AG04449 (cell line): ENCODE measurements at regions not wholly inside any gene's neighbourhood (a gene's known extent, or its start where the extent isn't known, plus 50 kb on each side); places are given as distances from the start of the nearest gene placed in this dataset.

ENCODE experiments used
- CTCF ChIA-PET: fragments of 350-600 bp; formaldehyde crosslinking; extraction: SDS; loops from one replicate; lab custom pipeline; 2021; ENCODE audit warnings: antibody characterized with exemption; lab: Yijun Ruan, JAX
- POLR2A ChIA-PET: fragments of 400-600, 350-600 bp; formaldehyde crosslinking; extraction: SDS; loops from one replicate; lab custom pipeline; 2020; ENCODE audit warnings: antibody characterized with exemption, inconsistent platforms; lab: Yijun Ruan, JAX
- DNase-seq: peaks from one replicate; pipeline ENCODE4 v3.0.0-alpha.2; 2010; ENCODE audit warnings: low read depth, low spot score
- H3K4me3 ChIP-seq: 2 replicates; pipeline ENCODE4 v1.5.1; 2011; ENCODE audit warnings: low read depth, mild to moderate bottlenecking, control low read depth, low read length
- CTCF ChIP-seq: IDR thresholded peaks from one replicate; pipeline ENCODE4 v1.5.1; 2011; ENCODE audit warnings: mild to moderate bottlenecking, moderate library complexity, low read length, control low read depth, inconsistent platforms; ENCODE audit not compliant: insufficient read depth; ENCODE audit errors: missing control alignments

- POLR2A ChIA-PET: no interaction called here
- DNase-seq: no peak
- no peak overlapping the region for H3K4me3 ChIP-seq
- no peak for TF ChIP-seq CTCF
- CTCF ChIA-PET: no interaction called here
These were observed 395.3 kb downstream of the BRD1 start for GRCh38 chr22:49432211-49432896.

- POLR2A ChIA-PET: no interaction called here
- no peak for DNase-seq
These were observed 396.1 kb downstream of the BRD1 start for GRCh38 chr22:49431551-49431950.

GRCh38 chr22:49429066-49429465, 398.6 kb downstream of the BRD1 start:
- POLR2A ChIA-PET: no interaction called here
- no peak for DNase-seq
- H3K4me3 ChIP-seq: no peak overlapping the region
- CTCF ChIA-PET: no interaction called here
- no peak for TF ChIP-seq CTCF

More at GRCh38 chr22:49431551-49431950, 396.1 kb downstream of the BRD1 start:
- CTCF ChIA-PET: no interaction called here
- H3K4me3 ChIP-seq: no peak overlapping the region
- TF ChIP-seq CTCF: no peak

DNA sequence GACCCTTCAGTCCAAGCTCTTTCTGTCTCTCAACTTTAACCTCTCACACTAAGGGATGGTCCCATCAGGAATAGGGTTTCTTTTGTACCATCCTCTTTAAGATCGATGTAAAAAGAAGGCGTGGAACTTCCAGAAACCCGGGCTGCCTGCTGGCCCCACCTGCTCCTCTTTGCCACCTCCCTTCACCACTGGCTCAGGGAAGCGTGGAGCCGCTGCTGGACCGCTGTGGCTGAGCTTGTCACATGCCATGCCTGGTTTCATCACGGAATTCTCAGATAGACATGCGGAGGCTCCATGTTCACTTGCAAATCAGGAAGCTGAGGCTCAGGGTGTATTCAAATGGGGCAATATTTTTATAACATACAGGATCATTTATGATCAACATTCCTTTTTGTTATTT, 399.7 kb downstream of the BRD1 start:
- POLR2A ChIA-PET: no interaction called here
- H3K4me3 ChIP-seq: no peak overlapping the region
- CTCF ChIA-PET: no interaction called here

GRCh38 chr22:49427341-49427740, 400.3 kb downstream of the BRD1 start:
- H3K4me3 ChIP-seq: no peak overlapping the region
- CTCF ChIA-PET: no interaction called here
- TF ChIP-seq CTCF: no peak
- POLR2A ChIA-PET: no interaction called here
- DNase-seq: no peak

More for the DNA sequence above, 399.7 kb downstream of the BRD1 start:
- no peak for DNase-seq
- TF ChIP-seq CTCF: no peak

- CTCF ChIA-PET: no interaction called here
- no peak for TF ChIP-seq CTCF
- POLR2A ChIA-PET: no interaction called here
- no peak overlapping the region for H3K4me3 ChIP-seq
- no peak for DNase-seq
These were observed 400.9 kb downstream of the BRD1 start for GRCh38 chr22:49426618-49427266.
